Panc1 (cell line): ENCODE measurements at regions not wholly inside any gene's neighbourhood (a gene's known extent, or its start where the extent isn't known, plus 50 kb on each side); places are given as distances from the start of the nearest gene placed in this dataset.
"Not testable (repeated sequence)": the region's sequence is repeated elsewhere in the genome, so short reads cannot be mapped to it uniquely, and the experiment has no call there.

ENCODE experiments used
- POLR2AphosphoS5 ChIP-seq: IDR thresholded peaks from 2 replicates; pipeline ENCODE4 v1.6.1; 2012; ENCODE audit warnings: mild to moderate bottlenecking, low read depth, low read length, moderate library complexity
- TF ChIP-seq, protein P1 (sequence below): fragments of 450-650 bp; IDR thresholded peaks from 2 replicates; pipeline ENCODE4 v1.5.1; 2017; ENCODE audit warnings: mild to moderate bottlenecking

GRCh38 chr5:105162557-105162956, 1600.0 kb upstream of the NUDT12 start:
- TF ChIP-seq, protein P1, sequence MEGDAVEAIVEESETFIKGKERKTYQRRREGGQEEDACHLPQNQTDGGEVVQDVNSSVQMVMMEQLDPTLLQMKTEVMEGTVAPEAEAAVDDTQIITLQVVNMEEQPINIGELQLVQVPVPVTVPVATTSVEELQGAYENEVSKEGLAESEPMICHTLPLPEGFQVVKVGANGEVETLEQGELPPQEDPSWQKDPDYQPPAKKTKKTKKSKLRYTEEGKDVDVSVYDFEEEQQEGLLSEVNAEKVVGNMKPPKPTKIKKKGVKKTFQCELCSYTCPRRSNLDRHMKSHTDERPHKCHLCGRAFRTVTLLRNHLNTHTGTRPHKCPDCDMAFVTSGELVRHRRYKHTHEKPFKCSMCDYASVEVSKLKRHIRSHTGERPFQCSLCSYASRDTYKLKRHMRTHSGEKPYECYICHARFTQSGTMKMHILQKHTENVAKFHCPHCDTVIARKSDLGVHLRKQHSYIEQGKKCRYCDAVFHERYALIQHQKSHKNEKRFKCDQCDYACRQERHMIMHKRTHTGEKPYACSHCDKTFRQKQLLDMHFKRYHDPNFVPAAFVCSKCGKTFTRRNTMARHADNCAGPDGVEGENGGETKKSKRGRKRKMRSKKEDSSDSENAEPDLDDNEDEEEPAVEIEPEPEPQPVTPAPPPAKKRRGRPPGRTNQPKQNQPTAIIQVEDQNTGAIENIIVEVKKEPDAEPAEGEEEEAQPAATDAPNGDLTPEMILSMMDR: not testable (repeated sequence)
- TF ChIP-seq POLR2AphosphoS5: not testable (repeated sequence)
